MM.1S (cell line): ENCODE measurements at regions not wholly inside any gene's neighbourhood (a gene's known extent, or its start where the extent isn't known, plus 50 kb on each side); places are given as distances from the start of the nearest gene placed in this dataset.

ENCODE experiments used
- DNase-seq: peaks from one replicate; pipeline ENCODE4 v3.0.0-alpha.2; 2015
- H2AFZ ChIP-seq: fragments of 300-600 bp; sonication (generic); 2 replicates; pipeline ENCODE4 v1.6.0; 2016; ENCODE audit warnings: antibody characterized with exemption, low read length
- H3F3A ChIP-seq: fragments of 300-600 bp; sonication (generic); 2 replicates; pipeline ENCODE4 v1.6.1; 2016; ENCODE audit warnings: mild to moderate bottlenecking, antibody characterized with exemption, low read length, moderate library complexity, mixed read lengths; ENCODE audit not compliant: insufficient read depth
- H3K27ac ChIP-seq: fragments of 300-600 bp; sonication (generic); 2 replicates; pipeline ENCODE4 v1.5.1; 2016; ENCODE audit warnings: mild to moderate bottlenecking, low read length
- H3K27me3 ChIP-seq: fragments of 300-600 bp; sonication (generic); replicated peaks from 2 replicates; pipeline ENCODE4 v1.6.0; 2016; ENCODE audit warnings: low read length; ENCODE audit not compliant: insufficient read depth
- H3K36me3 ChIP-seq: fragments of 300-600 bp; sonication (generic); replicated peaks from 2 replicates; pipeline ENCODE4 v1.6.1; 2016; ENCODE audit warnings: mild to moderate bottlenecking, low read length, mixed read lengths; ENCODE audit not compliant: insufficient read depth
- H3K4me1 ChIP-seq: fragments of 300-600 bp; sonication (generic); 2 replicates; pipeline ENCODE4 v1.6.1; 2016; ENCODE audit warnings: low read length, mixed read lengths
- H3K4me2 ChIP-seq: fragments of 300-600 bp; sonication (generic); 2 replicates; pipeline ENCODE4 v1.6.0; 2016; ENCODE audit warnings: low read depth, low read length
- H3K4me3 ChIP-seq: fragments of 300-600 bp; sonication (generic); 2 replicates; pipeline ENCODE4 v1.5.1; 2016; ENCODE audit warnings: low read length, mixed read lengths
- H3K79me2 ChIP-seq: fragments of 300-600 bp; sonication (generic); 2 replicates; pipeline ENCODE4 v1.6.1; 2016; ENCODE audit warnings: mixed run types, low read length, mixed read lengths
- H3K9ac ChIP-seq: fragments of 300-600 bp; sonication (generic); 2 replicates; pipeline ENCODE4 v1.6.1; 2016; ENCODE audit warnings: low read length, mixed read lengths
- H3K9me2 ChIP-seq: fragments of 300-600 bp; sonication (generic); replicated peaks from 2 replicates; pipeline ENCODE4 v1.6.1; 2016; ENCODE audit warnings: mild to moderate bottlenecking, low read length, mixed read lengths; ENCODE audit not compliant: insufficient read depth
- H3K9me3 ChIP-seq: fragments of 300-600 bp; sonication (generic); replicated peaks from 2 replicates; pipeline ENCODE4 v1.6.1; 2016; ENCODE audit warnings: mild to moderate bottlenecking, low read length, mixed read lengths; ENCODE audit not compliant: insufficient read depth
- H4K20me1 ChIP-seq: fragments of 300-600 bp; sonication (generic); 2 replicates; pipeline ENCODE4 v1.6.1; 2016; ENCODE audit warnings: mild to moderate bottlenecking, low read length, moderate library complexity, mixed read lengths; ENCODE audit not compliant: insufficient read depth
- EZH2 ChIP-seq: fragments of 300-600 bp; sonication (generic); optimal IDR thresholded peaks from 2 replicates; pipeline ENCODE3; 2017; ENCODE audit warnings: low read depth, mild to moderate bottlenecking, antibody characterized with exemption, low read length, mixed read lengths
- EZH2phosphoT487 ChIP-seq: fragments of 300-600 bp; sonication (generic); IDR thresholded peaks from 2 replicates; pipeline ENCODE4 v1.6.1; 2018; ENCODE audit warnings: antibody characterized with exemption, low read length
- TF ChIP-seq, protein P1 (sequence below): fragments of 300-600 bp; sonication (generic); IDR thresholded peaks from 2 replicates; pipeline ENCODE4 v1.5.1; 2016; ENCODE audit warnings: antibody characterized with exemption, low read length, mixed read lengths

DNA sequence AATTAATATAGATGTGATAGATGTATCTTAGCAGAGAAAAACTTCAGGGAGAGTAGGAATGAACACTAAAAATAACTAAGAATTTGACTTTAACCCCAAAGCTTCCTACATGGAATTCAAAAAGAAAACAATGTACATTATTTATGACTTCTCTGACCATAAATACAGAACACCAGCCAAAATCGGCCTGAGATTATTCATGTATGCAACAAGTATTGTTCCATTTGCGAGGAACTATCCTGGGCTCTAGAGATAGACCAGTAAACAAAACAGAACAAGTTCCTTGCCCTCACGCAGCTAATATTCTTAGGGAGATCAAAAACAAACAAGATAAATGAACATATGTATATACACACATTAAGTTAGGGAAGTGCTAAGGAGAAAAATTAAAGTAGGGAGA is 432.3 kb upstream of the SOX5 start:
- no peaks in the 10 kb centered on the region for H3K27me3 ChIP-seq
- no peaks in the 10 kb centered on the region for H3K4me1 ChIP-seq
- H3K9me3 ChIP-seq = no peaks in the 10 kb centered on the region
- H3K79me2 ChIP-seq = no peaks in the 10 kb centered on the region
- H4K20me1 ChIP-seq = no peaks in the 10 kb centered on the region
- no peak overlapping the region for H3K9ac ChIP-seq
- H3F3A ChIP-seq = no peaks in the 10 kb centered on the region
- H3K4me3 ChIP-seq = no peak overlapping the region
- no peak for TF ChIP-seq EZH2
- TF ChIP-seq, protein P1, sequence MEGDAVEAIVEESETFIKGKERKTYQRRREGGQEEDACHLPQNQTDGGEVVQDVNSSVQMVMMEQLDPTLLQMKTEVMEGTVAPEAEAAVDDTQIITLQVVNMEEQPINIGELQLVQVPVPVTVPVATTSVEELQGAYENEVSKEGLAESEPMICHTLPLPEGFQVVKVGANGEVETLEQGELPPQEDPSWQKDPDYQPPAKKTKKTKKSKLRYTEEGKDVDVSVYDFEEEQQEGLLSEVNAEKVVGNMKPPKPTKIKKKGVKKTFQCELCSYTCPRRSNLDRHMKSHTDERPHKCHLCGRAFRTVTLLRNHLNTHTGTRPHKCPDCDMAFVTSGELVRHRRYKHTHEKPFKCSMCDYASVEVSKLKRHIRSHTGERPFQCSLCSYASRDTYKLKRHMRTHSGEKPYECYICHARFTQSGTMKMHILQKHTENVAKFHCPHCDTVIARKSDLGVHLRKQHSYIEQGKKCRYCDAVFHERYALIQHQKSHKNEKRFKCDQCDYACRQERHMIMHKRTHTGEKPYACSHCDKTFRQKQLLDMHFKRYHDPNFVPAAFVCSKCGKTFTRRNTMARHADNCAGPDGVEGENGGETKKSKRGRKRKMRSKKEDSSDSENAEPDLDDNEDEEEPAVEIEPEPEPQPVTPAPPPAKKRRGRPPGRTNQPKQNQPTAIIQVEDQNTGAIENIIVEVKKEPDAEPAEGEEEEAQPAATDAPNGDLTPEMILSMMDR = no peak
- no peak for TF ChIP-seq EZH2phosphoT487
- no peak overlapping the region for H2AFZ ChIP-seq
- no peak for DNase-seq
- no peaks in the 10 kb centered on the region for H3K36me3 ChIP-seq
- no peaks in the 10 kb centered on the region for H3K9me2 ChIP-seq
- no peak overlapping the region for H3K4me2 ChIP-seq
- H3K27ac ChIP-seq = no peak overlapping the region

DNA sequence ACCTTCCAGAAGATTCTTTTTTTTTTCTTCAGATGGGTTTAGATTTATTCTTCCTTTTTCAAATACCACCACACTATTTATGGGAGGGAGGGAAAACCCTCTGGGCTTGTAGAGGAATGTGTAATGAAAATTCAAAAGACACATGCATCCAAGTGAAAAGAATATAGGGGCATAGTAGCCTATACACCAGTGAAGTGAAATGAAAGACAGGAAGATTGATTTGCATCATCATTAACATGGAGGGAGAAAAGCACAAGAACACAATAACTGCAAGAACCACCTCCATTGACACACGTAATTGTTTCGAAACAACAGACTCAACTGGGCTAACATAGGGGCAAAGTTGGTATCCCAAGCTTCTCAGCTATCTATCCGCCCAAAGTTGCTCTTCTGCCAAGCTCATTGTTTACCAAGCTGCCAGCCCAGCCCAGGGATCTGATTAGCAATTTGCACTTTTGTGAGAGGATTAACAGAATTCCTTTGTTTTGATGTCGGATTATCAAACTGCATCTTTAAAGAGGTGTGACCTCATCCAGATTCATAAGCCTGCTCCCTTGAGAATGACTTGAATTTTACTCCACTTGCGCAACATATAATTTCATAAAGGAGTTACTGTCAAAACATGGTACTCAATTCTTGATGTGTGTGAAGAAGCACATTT is 430.5 kb upstream of the SOX5 start:
- no peaks in the 10 kb centered on the region for H3K4me1 ChIP-seq
- H3K9me2 ChIP-seq = no peaks in the 10 kb centered on the region
- DNase-seq = no peak
- H4K20me1 ChIP-seq = no peaks in the 10 kb centered on the region
- H3K36me3 ChIP-seq = no peaks in the 10 kb centered on the region
- H3K27ac ChIP-seq = no peak overlapping the region
- H3K27me3 ChIP-seq = no peaks in the 10 kb centered on the region
- H3K79me2 ChIP-seq = no peaks in the 10 kb centered on the region
- H3K4me3 ChIP-seq = no peak overlapping the region
- no peak overlapping the region for H2AFZ ChIP-seq
- no peak overlapping the region for H3K9ac ChIP-seq
- H3F3A ChIP-seq = no peaks in the 10 kb centered on the region
- no peak overlapping the region for H3K4me2 ChIP-seq
- TF ChIP-seq EZH2phosphoT487 = no peak
- no peaks in the 10 kb centered on the region for H3K9me3 ChIP-seq

DNA sequence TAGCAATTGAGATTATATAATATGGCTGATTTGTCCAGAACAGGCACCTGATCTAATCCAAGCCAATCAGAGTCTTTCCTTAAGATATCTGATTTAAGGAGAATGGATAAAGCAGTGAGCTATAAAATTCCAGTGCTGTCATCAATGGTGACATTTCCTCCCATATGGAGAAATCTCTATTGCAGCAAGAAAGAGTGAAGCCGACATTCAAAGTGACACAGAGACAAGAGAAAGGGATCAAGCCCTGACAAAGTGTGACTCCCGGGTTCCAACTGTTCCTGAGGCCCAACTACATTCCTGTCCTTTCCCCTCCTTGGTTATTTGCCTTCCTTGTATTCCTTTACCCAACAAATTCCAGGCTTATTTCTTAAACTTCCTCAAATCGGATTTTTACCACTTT is 430.0 kb upstream of the SOX5 start:
- TF ChIP-seq EZH2 = no peak
- TF ChIP-seq, protein P1 = no peak
- no peak for TF ChIP-seq EZH2phosphoT487
- H4K20me1 ChIP-seq = no peaks in the 10 kb centered on the region
- H3K9me2 ChIP-seq = no peaks in the 10 kb centered on the region
- no peak overlapping the region for H3K27ac ChIP-seq
- H3F3A ChIP-seq = no peaks in the 10 kb centered on the region
- H3K9me3 ChIP-seq = no peaks in the 10 kb centered on the region
- H3K9ac ChIP-seq = no peak overlapping the region
- DNase-seq = no peak
- no peaks in the 10 kb centered on the region for H3K27me3 ChIP-seq
- H3K4me1 ChIP-seq = no peaks in the 10 kb centered on the region
- no peak overlapping the region for H3K4me3 ChIP-seq
- no peaks in the 10 kb centered on the region for H3K36me3 ChIP-seq
- H2AFZ ChIP-seq = no peak overlapping the region
- no peaks in the 10 kb centered on the region for H3K79me2 ChIP-seq
- no peak overlapping the region for H3K4me2 ChIP-seq
